ENCODE measurements at regions not wholly inside any gene's neighbourhood (a gene's known extent, or its start where the extent isn't known, plus 50 kb on each side); places are given as distances from the start of the nearest gene placed in this dataset.
"Not testable (repeated sequence)": the region's sequence is repeated elsewhere in the genome, so short reads cannot be mapped to it uniquely, and the experiment has no call there.

GRCh38 chr1:29555043-29555620 is 318.8 kb downstream of the PTPRU start:
- no peak for DNase-seq (ENCODE audit: low read depth)
- ChIA-PET POLR2A (no interaction called here), CTCF (no interaction called here)
- TF ChIP-seq CTCF (IDR thresholded peaks at IDR 0.05; ENCODE audit: insufficient read depth, low read depth, low read length): no peak
- no peaks in the 10 kb centered on the region for H3K36me3 ChIP-seq (ENCODE audit: control insufficient read depth, insufficient read depth, low read length)
- no peak overlapping the region for H3K4me3 ChIP-seq (ENCODE audit: low read depth, low read length)
- no peaks in the 10 kb centered on the region for H3K27me3 ChIP-seq (ENCODE audit: control insufficient read depth, insufficient read depth, low read length)

DNA sequence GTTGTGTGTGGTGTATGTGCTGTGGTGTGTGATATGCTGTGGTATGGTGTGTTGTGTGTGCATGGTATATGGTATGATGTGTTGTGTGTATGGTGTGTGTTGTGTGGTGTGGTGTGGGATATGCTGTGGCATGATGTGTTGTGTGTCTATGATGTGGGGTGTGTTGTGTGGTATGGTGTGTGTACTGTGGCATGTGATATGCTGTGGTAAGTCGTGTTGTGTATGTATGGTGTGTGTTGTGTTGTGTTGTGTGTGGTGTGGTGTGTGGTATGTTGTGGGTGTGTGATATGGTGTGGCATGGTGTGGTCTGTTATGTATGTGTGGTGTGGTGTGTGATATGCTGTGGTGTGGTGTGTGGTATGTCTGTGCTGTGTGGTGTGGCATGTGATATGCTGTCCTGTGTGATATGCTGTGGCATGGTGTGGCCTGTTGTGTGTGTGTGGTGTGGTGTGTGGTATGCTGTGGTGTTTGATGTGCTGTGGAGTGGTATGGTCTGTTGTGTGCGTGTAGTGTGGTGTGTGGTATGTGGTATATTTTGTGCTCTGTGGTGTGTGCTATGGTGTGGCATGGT is 318.0 kb downstream of the PTPRU start:
- ChIA-PET CTCF (no interaction called here), POLR2A (no interaction called here)
- no peak for DNase-seq (ENCODE audit: low read depth)
- no peak for TF ChIP-seq CTCF (IDR thresholded peaks at IDR 0.05; ENCODE audit: insufficient read depth, low read depth, low read length)
- H3K36me3 ChIP-seq (ENCODE audit: control insufficient read depth, insufficient read depth, low read length): no peaks in the 10 kb centered on the region
- no peaks in the 10 kb centered on the region for H3K27me3 ChIP-seq (ENCODE audit: control insufficient read depth, insufficient read depth, low read length)
- H3K4me3 ChIP-seq (ENCODE audit: low read depth, low read length): no peak overlapping the region

DNA sequence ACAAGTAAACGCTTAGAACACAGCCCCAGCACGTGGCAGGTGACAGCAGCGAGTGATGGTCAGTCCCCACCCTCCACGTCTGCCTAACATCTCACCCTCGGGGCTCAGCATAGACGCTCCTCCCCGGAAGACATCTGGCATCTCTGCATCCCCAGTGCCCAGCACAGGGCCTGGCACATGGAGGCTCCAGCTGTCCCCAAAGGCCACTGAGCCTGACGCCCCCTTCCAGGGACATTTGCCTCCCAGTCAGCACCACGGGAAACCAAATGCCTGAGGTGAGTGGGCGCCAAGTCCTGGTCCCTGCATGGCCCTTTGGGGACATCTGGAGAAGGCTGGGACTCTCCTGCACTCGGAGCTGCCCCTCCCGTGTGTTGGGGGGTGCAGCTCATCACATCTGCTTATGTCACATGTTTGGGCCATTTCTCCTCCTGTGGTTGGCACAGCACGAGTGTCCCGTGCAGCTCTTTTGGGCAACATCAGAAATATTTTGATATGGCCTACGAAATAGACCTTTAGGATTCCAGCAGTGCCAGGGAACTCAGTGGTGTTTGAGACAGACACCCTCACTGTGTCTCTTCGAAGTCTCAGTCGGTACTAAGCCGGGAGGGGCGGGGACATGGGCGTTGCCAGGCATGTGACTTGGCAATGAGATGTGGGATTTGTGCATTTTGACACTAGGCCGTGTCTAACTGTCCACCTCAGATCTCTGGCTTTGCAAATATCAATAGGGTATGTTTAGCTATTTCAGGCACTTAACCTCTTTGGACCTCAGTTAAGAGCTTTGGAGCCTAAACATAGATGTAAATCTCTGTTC is 315.0 kb downstream of the PTPRU start:
- Histone ChIP-seq H3K36me3 (ENCODE audit: control insufficient read depth, insufficient read depth, low read length) (no peaks in the 10 kb centered on the region), H3K27me3 (ENCODE audit: control insufficient read depth, insufficient read depth, low read length) (no peaks in the 10 kb centered on the region), H3K4me3 (ENCODE audit: low read depth, low read length) (no peak overlapping the region)
- ChIA-PET POLR2A (no interaction called here), CTCF (no interaction called here)
- TF ChIP-seq CTCF (IDR thresholded peaks at IDR 0.05; ENCODE audit: insufficient read depth, low read depth, low read length): no peak
- DNase-seq (ENCODE audit: low read depth): no peak

DNA sequence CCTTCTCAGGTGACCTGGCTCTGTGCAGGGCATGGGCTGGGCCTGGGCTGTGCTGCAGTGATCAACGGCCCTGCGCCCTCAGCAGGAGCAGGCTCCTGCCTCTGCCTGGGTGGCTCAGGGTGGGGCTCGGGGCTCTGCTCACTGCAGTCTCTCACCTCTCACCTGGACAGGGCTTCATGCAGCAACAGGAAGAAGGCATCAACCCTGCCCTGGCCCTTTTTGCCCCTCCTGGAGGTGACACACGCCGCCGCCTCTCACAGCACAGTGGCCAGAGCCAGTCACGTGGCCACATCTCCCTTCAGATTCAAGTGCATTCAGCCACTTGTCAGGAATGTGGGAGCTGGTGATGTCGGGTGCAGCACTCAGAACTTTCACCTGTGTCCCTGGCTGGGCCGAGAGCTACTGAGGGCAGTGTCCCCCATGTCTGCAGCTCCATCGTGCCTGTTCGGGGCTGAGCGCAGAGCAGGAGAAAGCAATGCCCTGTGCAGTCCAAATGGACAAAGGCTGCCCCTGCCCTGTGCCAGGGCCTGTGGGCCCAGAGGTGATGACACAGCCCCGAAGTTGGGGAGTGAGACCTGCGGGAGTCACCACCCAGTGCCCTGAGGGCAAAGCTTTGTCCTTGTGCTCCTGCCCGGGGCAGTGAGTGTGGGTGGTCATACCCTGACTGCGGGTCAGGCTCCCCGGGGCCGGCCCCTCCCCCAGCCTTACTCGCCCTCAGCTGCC is 314.0 kb downstream of the PTPRU start:
- ChIA-PET POLR2A (no interaction called here), CTCF (no interaction called here)
- DNase-seq (ENCODE audit: low read depth): no peak
- no peak overlapping the region for H3K4me3 ChIP-seq (ENCODE audit: low read depth, low read length)
- TF ChIP-seq CTCF (IDR thresholded peaks at IDR 0.05; ENCODE audit: insufficient read depth, low read depth, low read length): no peak
- no peaks in the 10 kb centered on the region for H3K27me3 ChIP-seq (ENCODE audit: control insufficient read depth, insufficient read depth, low read length)
- no peaks in the 10 kb centered on the region for H3K36me3 ChIP-seq (ENCODE audit: control insufficient read depth, insufficient read depth, low read length)

DNA sequence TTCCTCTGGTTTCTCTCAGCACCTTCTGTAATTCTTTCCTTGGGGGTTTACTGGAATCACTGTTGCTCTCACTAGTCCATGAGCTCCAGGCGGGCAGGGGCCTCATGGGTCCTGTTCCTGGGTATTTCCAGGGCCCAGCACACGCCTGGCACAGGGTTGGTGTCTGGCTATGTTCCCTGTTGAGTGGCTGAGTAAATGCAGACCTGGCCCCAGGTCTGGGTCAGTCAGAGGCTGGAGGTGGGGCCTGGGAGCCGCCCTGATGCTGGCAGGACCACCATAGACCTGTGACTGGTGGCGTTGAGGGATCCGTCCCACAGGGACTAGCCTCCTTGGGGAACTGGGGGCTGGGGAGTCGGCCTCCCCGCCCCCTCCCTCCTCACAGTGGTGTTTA is 313.4 kb downstream of the PTPRU start:
- H3K4me3 ChIP-seq (ENCODE audit: low read depth, low read length); POLR2A ChIA-PET; CTCF ChIA-PET; H3K27me3 ChIP-seq (ENCODE audit: control insufficient read depth, insufficient read depth, low read length); DNase-seq (ENCODE audit: low read depth); H3K36me3 ChIP-seq (ENCODE audit: control insufficient read depth, insufficient read depth, low read length): not testable (repeated sequence)

Measured in BJ (cell line).